ENCODE measurements at regions not wholly inside any gene's neighbourhood (a gene's known extent, or its start where the extent isn't known, plus 50 kb on each side); places are given as distances from the start of the nearest gene placed in this dataset.

DNA sequence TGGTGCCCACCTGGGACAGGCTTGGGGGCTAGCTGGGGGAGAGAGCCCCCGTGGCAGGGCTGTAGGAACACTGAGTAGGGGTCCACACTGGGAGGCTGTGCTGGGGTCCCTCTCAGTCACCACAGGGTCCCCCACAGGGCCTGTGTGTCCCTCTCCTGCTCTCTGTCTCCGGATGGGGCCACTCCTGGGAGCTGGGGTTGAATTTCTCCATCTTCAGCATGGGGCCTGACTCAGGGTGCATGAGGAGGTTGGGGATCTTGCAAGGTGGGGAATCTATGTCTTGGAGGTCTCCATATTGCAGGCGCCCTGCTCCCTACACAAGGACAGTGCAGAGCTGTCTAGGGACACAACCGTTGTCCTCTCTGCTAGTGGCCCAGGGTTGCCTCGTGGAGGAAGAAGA, 78.7 kb upstream of the HDAC4 start:
- TF ChIP-seq ESRRG (CRISPR knock-in tag; IDR thresholded peaks at IDR 0.05) = no peak
- no peak for TF ChIP-seq SNAI2 (CRISPR knock-in tag; IDR thresholded peaks at IDR 0.05)
- TF ChIP-seq ZFP3 (CRISPR knock-in tag; IDR thresholded peaks at IDR 0.05) = no peak
- no peak for TF ChIP-seq CSRNP3 (CRISPR knock-in tag; IDR thresholded peaks at IDR 0.05)
- no peak for TF ChIP-seq ISL1 (CRISPR knock-in tag; IDR thresholded peaks at IDR 0.05)
- TF ChIP-seq GLIS3 (CRISPR knock-in tag; IDR thresholded peaks at IDR 0.05) = no peak
- TF ChIP-seq PPARA (CRISPR knock-in tag; IDR thresholded peaks at IDR 0.05; ENCODE audit: borderline replicate concordance) = no peak
- TF ChIP-seq POU6F1 (CRISPR knock-in tag; IDR thresholded peaks at IDR 0.05; ENCODE audit: borderline replicate concordance, low read depth) = no peak
- TF ChIP-seq, protein P1, sequence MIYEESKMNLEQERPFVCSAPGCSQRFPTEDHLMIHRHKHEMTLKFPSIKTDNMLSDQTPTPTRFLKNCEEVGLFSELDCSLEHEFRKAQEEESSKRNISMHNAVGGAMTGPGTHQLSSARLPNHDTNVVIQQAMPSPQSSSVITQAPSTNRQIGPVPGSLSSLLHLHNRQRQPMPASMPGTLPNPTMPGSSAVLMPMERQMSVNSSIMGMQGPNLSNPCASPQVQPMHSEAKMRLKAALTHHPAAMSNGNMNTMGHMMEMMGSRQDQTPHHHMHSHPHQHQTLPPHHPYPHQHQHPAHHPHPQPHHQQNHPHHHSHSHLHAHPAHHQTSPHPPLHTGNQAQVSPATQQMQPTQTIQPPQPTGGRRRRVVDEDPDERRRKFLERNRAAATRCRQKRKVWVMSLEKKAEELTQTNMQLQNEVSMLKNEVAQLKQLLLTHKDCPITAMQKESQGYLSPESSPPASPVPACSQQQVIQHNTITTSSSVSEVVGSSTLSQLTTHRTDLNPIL (CRISPR knock-in tag; IDR thresholded peaks at IDR 0.05; ENCODE audit: low read depth) = no peak
- TF ChIP-seq, protein P2, sequence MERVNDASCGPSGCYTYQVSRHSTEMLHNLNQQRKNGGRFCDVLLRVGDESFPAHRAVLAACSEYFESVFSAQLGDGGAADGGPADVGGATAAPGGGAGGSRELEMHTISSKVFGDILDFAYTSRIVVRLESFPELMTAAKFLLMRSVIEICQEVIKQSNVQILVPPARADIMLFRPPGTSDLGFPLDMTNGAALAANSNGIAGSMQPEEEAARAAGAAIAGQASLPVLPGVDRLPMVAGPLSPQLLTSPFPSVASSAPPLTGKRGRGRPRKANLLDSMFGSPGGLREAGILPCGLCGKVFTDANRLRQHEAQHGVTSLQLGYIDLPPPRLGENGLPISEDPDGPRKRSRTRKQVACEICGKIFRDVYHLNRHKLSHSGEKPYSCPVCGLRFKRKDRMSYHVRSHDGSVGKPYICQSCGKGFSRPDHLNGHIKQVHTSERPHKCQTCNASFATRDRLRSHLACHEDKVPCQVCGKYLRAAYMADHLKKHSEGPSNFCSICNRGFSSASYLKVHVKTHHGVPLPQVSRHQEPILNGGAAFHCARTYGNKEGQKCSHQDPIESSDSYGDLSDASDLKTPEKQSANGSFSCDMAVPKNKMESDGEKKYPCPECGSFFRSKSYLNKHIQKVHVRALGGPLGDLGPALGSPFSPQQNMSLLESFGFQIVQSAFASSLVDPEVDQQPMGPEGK (CRISPR knock-in tag; IDR thresholded peaks at IDR 0.05; ENCODE audit: borderline replicate concordance) = no peak
- no peak for TF ChIP-seq CSDC2 (CRISPR knock-in tag; IDR thresholded peaks at IDR 0.05)
- no peak for TF ChIP-seq ZFP30 (CRISPR knock-in tag; IDR thresholded peaks at IDR 0.05)
- TF ChIP-seq ZNF8 (CRISPR knock-in tag; IDR thresholded peaks at IDR 0.05) = no peak
